Inflammatory macrophage treated with lipopolysaccharide for 1 hour (primary cell): ENCODE measurements at regions not wholly inside any gene's neighbourhood (a gene's known extent, or its start where the extent isn't known, plus 50 kb on each side); places are given as distances from the start of the nearest gene placed in this dataset.

Source experiments
- DNase-seq, 2 donors: peaks; one replicate each; pipeline ENCODE4 v3.0.0-alpha.2; 2020 to 2022

DNA sequence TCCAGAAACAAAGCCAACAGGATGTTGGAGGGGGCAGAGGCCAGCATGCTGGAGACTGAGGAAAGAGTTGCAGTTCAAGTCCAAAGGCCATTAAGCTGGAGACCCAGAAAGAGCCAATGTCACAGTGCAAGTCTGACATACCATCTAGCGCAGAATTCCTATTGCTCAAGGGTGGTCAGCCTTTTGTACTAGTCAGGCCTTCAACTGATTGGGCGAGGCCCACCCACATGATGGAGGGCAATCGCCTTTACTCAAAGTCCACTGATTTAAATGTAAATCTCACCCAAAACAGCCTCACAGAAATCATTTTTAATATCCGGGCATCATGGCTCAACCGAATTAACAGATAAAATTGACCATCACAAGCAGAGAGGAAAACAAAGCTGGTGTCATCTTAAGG, 113.9 kb downstream of the RCN1 start:
- DNase-seq, result no peak

DNA sequence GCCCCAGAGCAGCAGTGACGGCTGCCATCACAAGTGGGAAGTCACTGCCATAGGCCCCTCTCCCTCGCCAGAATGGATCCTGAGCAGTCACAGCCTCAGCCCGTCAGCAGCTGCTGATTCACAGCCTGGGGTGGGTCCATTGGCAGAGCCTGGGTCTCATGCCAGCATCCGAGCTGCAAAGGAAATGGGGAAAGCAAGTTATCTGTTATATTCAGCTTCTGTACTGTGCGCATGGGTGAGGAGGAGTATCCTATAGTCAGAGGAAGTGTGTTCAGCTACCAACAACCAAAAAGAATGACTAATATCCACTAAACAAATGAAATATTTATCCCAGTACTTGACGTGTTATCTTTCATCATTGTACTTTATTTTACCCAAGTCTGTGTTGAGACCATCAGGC, 119.7 kb downstream of the RCN1 start:
- no peak for DNase-seq

DNA sequence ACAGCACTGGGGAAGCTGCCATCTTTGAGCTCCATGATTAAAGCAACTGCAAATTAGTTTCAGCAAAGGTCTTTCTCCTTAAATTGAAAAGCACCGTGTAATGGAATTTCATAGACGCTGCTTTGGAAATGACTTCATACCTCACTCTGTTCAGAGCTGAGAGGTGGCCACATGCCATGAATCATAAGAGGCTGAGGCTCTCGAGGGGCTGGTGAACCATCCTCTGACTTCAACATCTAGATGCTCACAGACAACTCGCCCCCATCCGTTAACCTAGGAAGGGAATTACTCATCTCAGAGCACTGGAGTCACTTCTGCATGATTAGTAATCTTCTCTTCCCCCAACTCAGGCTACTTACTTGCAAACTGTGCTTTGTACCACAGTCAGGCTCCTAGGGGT, 122.3 kb downstream of the RCN1 start:
- no peak for DNase-seq

DNA sequence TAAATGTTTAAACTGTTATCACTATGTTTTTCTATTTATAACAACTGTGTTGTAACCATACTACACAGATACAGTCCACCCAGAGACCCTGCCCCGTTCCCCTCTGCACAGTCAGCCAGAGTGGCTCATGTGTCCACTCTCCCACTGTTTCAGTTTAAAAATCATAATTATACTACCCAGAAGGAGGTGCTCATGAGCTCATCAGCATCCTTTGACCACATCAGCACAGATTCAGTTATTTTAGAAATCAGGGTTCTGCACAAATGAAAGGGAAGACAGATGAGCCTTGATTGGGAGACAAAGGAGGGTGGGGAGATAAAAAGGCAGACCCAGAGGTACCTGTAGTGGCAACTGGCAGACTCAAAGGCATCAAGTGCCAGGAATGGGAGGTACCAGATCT, 124.3 kb downstream of the RCN1 start:
- DNase-seq, result no peak

DNA sequence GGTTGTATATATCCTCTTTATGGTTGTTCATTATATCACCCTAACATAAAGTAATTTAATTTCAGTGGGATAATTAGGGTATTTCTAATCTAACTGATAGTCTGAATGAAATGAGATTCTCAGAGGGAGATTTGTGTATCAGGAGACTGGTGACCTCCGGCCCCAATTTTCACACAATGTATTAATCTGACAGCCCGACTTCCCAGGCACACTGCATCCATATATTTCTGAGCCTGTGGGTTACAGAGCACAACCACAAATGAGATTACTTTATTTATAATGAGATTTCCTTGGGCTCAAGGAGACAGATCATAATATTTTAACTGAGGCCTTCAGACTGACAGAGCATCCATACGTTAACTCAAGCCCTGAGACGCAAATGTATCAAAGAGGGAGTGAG, 125.9 kb downstream of the RCN1 start:
- no peak for DNase-seq

DNA sequence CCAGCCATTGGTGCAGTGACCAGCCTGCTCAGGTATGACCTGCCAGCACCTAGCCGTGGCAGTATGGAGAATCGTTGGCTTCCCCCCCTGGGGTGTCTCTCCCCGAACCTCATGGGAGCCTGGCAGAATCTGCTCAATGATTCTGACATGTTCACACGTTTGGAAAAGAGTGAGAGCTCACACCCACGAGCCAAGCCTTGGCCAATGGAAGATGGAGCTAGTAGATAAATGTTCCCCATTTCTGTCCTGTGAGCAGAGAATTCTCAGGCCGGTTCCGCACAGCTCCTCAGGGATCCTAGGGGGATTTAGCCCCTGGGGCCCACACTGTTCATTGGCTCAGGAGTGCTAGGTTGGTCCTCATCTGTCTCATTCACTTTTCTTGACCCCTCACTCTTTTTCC, 128.4 kb downstream of the RCN1 start:
- no peak for DNase-seq

DNA sequence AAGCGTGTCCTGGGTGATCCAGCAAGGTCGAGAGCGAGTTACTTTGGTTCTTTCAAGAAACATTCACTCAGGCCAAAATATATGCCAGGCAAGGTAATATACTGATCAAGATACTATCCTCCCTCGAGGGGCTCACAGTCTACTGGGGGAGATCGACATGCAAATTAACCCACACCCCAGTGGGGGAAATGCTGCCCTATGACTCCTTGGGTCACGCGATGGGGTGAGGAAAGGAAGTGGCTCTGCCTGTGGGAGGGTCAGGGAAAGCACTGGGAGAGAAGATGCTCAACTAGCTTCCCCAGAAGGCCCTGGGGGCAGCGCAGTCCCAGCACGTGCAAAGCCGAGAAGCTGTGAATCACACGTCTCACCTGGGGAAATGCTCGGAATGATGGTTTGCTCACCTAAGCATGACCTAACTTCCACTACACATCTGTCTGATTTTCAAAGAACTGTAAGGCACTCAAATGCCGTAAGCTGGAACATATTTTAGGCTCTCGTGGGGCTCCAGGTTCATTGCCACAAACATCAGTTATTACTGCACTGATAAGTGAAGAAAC, 130.7 kb downstream of the RCN1 start:
- DNase-seq, result no peak

DNA sequence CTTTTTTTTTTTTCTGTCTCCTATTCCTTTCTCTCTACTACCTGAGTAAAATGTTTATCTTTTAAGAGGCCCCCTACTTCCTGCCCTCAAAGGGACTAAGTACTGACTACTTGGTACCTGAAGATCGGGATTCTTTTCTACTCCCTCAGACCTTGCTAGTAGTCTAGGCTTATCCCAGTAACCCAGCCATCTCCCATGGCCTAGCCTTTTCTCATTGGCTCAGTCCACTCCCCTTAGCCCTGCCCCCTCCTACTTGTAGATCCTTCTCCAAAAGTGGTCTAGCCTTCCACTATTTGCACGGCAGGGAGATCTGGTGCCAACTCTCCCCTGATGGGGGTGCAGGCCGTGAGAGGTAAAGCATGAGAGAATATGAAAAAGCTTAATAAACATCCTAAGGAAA, 133.7 kb downstream of the RCN1 start:
- no peak for DNase-seq

DNA sequence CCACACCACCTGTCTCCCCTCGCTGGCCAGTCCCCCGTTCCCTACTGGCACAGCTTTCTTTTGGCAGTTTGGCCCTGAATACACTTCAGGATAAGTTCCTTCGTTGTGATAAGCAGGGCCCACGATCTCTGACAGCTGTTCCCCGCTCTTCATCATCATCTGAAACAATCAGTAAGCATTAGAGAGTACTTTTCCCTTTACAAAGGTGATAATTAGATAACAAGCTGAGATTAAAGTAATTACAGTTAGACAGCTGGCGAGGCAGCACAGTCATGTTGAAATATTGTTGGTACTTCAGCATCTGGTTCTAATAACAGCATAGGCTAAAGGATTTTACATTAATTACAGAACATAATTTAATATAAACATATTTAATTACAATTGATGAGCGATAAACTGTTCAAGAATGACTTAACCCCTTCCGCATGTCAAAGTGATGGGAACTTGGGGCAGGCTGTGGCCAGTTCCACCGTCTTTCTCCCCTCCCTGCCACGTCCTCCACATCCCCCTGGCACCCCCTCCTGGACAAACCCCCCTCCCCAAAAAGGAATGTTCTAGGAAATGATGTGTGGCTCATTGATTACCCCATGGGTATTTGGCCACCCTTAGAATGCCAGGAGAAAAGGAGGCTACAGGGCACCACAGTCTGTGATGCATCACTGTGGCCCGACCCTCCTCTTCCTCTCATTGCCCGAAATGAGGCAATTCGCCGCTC, 134.9 kb downstream of the RCN1 start:
- DNase-seq, result no peak

DNA sequence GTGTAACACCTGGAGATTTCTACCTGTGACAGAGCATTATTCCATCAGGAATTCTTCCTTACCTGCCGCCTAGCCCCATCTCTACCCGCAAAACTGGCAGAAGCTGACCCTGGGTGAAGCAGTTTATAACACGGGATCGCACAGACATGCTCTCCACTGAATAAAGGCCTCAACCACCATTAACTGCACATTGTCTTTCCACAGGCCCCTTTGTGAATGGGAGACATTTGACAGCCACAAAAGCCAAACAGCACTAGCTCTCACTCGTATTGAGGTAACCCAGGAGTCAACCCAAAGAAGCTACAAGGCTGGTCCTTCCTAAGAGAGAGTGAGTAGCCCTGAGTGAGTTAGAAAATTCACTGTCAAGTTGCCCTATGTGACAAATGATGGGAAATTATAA, 135.6 kb downstream of the RCN1 start:
- DNase-seq, result no peak

DNA sequence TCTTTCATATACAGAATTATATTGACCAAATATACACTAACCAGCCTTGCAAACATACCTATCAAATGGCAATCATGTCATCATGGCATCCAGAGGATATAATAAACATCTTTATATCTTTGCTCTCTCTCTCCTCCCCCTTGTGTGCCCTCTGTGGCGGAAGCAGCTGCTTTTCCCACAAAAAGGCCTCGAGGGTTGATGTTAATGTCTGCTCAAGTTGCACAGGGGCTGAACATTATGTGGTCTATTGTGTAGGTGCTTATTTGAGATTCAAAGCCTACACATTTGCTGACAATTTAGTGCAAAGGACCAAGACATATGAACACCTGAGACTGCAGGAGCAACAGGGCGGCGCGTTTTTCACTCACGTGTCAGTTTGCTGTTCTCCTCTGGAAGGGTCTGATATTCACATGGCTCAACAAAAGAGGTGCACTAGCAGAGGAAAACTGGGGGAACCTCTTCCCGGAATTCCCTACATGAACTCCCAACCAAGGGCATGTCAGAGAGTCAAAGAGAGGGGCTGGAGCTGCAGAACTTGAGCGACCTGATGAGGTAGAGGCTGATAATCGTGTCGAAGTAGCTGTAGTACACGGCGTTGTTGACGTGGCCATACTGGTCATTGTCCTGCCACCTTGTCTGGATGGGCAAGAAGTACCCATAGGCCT, 138.8 kb downstream of the RCN1 start:
- DNase-seq, result no peak

DNA sequence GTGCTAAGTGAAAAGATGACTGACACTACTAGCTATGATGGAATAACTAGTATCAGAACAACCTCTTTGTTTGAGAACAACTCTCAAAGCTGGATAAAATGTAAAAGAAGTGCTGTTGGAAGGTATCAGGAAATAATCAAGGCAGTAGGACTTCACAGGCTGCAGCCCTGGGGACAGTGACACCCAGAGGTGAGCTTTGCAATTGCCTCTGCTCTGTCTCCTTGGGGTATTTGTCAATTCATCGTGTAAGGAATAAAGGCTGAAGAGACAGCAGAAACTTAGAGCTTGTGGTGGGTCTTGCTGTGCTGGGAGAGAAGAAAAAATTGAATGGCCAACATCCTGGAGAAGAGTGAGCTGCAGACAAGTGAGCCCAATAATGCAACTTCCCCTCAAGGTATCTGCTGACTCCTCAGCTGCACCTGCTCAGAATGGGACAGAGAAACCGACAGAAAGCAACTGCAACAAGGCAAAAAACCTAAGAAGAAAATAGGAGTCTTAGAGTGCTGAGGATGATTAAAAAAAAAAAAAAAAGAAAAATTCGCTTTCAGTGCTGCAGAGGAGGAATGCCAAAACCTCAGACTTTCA, 141.1 kb downstream of the RCN1 start:
- peak; percentile 7 to 14 for DNase-seq

DNA sequence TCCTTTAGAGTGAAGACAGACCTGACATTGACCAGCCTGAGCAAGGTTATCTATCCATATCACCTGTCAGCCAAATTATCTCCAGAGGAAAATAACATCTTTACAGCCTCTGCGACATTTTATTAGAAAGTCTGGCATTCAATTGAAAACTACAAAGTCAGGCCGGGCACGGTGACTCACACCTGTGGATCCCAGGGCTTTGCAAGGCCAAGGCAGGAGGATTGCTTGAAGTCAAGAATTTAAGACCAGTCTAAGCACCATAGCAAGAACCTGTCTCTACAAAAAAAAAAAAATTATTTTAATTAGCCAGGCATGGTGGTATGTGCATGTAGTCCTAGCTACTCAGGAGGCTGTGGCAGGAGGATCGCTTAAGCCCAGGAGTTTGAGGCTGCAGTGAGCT, 141.6 kb downstream of the RCN1 start:
- no peak for DNase-seq

DNA sequence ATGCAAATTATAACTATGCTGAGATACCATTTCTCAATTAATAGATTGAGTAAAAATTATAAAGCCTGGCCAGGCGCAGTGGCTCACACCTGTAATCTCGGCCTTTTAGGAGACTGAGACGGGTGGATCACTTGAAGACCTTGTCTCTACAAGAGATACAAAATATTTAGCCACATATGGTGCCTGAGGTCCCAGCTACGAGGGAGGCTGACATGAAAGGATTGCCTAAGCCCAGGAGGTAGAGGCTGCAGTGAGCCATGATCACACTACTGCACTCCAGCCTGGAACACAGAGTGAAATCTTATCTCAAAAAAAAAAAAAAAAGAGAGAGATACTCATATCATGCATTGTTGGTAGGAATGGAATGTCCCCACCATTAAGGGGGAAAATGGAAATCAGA, 142.4 kb downstream of the RCN1 start:
- DNase-seq, result no peak

DNA sequence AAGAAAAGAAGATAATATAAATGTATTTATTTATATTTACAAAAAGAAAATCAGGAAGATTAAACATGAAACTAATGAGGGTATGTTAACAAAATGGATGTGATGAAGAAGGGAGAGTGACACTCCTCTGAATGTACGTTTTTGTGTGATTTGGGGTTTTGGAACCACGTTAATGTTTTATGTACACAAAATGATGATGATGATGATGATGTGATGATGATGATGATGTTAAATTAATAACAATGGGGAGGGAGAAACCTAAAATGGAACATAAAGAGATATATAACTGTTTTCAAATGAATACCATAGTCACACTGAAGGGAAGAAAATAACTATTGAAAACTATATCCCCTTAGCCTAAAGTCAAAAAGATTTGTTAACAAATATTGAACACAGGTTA, 143.1 kb downstream of the RCN1 start:
- DNase-seq, result no peak

DNA sequence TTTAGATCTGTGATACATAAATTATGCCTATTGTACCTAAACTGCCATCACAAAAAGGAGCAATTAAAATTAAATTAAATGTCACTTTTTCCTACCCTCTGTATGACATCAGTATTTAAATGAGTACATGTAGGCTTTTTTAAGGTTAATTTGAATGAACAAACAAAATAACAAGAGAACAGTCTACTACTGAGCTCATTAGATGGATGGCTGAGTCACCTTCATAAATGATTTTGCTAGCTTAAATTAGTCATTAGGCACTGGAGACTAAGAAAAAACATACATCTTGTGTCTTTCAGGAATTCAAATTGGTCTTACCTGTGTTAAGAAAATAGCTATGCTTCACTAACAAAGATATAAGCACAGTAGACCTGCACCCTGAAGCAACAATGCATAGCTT, 153.6 kb downstream of the RCN1 start:
- no peak for DNase-seq

DNA sequence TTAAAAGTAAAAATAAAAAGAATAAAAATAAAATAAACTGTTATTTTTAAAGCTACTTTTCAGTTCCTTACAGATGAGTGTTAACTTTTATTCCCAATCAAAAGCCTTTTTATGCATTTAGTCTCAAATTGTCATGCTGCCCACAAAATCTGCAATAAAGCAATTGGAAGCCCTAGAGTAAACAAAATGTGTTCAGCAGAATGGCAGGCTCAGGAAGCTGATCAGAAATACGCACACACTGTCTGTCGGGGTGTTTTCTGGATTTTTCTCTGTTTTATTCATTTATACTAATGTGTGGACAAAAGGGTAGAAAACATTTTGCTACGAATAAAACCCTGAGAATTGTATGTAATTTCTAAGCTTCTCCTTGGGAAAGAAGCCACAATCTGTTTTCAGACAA, 162.8 kb downstream of the RCN1 start:
- no peak for DNase-seq

DNA sequence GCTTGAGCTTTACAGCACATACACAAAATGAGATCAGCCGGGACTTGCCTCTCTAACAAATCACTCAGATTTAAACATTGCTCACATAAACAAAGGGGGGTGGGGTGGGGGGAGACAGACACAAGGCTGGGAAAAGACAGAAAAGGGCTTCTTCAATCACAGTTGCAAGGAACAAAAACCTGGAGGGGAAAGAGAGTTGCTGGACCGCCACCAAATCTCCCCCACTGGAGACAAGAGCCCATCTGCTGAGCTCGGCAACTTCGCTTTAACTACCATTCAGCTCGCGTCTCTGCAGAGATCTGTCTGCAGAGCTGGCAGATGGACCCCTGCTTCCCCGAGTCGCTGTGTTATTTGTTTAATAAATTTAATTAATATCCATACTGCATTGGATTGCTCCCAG, 165.0 kb downstream of the RCN1 start:
- no peak for DNase-seq

DNA sequence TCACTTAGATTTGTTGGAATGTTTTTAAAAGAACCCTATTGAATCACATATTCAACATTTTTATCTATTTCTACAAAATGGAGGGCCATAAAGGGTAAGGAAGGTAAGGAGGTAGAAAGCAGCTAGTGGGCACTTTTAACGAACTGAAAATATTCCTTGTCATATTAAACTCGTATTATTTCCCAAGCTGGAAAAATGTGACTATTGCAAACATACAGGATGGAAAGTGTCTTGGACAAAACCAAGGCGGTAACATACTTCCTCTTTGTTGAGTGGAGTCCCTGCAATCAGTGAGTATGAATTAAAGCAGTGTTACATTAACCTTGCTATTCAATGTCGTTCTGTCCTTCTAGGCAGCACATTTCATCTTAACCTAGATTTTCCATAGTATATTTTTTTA, 165.6 kb downstream of the RCN1 start:
- no peak for DNase-seq

DNA sequence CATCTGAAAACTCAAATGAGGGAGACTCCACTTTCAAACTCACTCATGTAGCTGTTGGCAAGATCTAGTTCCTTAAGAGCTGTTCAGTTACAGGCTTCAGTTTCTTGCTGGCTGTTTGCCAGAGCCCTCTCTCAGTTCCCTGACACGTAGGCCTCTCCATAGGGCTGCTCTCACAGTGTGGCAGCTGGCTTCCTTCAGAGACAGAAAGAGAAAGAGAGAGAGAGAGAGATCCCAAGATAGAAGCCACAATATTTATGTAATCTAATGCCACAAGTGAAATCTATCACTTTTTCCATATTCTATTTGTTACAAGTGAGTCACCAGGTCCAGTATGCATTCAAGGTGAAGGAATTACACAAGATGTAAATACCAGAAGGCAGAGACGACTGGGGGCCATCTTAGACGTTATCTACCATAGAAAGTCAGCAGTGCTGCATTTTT, 168.8 kb downstream of the RCN1 start:
- peak; percentile 1 to 5 for DNase-seq

DNA sequence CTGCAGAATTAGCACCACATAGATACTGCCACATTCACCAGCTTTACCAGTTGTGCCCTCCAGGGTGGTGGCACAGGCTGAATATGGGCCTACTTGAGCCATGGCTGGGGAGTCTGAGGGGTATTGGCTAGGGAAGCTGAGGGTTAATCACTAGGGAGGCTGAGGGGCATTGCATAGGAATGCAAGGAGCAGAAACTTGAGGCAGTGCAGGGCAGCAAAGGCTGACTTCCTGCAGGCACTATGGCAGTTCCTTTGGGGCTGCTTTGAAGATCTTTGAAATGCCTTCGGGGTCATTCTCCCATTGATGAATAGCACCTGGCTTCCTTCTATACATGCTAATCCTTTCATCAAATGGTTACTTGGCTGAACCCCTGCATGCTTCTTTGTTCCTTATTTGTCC, 171.5 kb downstream of the RCN1 start:
- DNase-seq, result no peak

DNA sequence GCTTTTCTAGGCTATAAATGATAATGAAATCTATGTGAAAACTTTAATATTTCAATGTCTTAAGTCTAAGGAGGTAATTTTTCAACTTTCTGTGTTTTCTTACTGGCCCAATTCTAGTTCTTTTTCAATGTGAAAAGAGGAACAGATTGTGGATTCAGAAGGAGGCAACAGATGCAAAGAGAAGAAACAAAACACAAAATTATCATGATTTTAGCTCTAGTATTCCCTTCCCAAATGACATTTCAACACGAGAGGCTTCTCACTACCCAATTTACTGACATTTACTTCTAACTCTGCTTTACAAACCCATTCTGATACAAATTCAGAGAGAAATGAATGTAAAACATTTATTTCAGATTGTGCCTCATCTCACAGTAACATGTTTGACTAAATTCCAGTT, 169.4 kb downstream of the WT1 start:
- no peak for DNase-seq

DNA sequence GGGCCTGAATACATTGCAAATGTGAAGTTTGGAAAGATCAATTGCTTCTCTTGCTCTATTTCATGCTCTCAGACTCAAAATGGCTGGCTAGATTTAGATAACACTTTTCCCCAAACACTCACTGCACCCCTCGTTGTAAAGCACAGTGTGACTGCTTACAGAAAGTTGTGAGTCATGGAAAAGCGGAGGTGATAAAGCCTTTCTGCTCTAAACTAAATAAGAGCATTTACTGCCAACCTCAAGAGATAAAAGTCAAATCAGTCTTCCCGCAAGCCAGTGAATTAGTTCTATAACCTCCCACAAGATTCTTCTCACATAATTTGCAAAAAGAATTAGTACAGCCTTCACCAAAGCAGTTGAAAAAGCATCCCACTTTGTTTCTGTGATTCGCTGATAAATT, 168.7 kb downstream of the WT1 start:
- DNase-seq, result no peak

DNA sequence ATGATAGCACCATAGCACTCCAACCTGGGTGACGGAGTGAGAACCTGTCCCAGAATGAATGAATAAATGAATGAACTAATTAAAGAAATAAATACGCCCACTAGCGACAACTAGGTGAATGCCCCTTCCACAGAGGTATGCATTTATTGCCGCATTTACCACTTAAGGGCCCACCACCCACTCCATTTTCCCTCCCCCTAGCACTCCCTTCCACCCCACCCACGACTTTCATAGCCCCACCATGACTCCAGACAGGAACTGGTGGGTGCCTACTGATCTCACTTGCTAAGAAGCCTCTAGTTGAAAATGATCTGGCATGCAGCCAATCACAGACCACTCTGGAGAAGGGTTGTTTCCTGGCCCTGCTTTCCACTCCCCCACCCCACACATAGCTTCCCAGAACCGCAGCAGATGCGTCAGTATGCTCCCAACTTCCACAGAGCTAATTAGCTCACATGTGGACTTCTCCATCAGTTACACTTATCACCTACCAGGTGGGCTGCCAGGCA, 167.6 kb downstream of the WT1 start:
- no peak for DNase-seq
